ENCODE measurements at regions not wholly inside any gene's neighbourhood (a gene's known extent, or its start where the extent isn't known, plus 50 kb on each side); places are given as distances from the start of the nearest gene placed in this dataset.

DNA sequence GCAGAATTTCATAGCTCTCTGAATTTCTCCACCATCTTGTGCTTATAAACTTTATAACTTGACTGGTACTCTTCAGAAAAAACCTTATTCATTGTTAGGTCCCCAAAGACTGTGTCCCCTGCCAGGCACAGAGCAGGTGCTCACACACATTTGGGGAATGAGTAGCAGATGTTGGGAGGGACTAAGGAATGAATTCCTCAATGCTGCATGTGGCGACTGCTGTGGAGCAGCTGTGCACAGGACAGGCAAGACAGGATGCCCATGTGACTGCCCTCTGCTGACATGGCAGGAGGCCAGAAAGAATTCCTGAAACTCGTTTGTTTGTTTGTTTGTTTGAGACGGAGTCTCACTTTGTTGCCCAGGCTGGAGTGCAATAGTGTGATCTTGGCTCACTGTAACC lies 122.3 kb upstream of the ITGA6 start:
- TF ChIP-seq SIN3A (IDR thresholded peaks at IDR 0.05; ENCODE audit: borderline replicate concordance, low read depth, low read length) (no peak), POLR2AphosphoS5 (IDR thresholded peaks at IDR 0.05; ENCODE audit: low read depth, low read length) (no peak), TEAD4 (IDR thresholded peaks at IDR 0.05; ENCODE audit: borderline replicate concordance, insufficient read depth) (no peak)
- TF ChIP-seq, protein P1, sequence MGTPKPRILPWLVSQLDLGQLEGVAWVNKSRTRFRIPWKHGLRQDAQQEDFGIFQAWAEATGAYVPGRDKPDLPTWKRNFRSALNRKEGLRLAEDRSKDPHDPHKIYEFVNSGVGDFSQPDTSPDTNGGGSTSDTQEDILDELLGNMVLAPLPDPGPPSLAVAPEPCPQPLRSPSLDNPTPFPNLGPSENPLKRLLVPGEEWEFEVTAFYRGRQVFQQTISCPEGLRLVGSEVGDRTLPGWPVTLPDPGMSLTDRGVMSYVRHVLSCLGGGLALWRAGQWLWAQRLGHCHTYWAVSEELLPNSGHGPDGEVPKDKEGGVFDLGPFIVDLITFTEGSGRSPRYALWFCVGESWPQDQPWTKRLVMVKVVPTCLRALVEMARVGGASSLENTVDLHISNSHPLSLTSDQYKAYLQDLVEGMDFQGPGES (IDR thresholded peaks at IDR 0.05; ENCODE audit: low read depth, low read length) = no peak
- Histone ChIP-seq H2AFZ (ENCODE audit: low read depth) (no peak overlapping the region), H3F3A (replicated peaks; ENCODE audit: insufficient read depth) (no peaks in the 10 kb centered on the region), H3K4me2 (no peak overlapping the region), H3K79me2 (ENCODE audit: insufficient read depth) (no peaks in the 10 kb centered on the region), H4K20me1 (ENCODE audit: insufficient read depth) (no peaks in the 10 kb centered on the region), H3K36me3 (replicated peaks in 1 of 2; ENCODE audit: control insufficient read depth in 1 of 2, insufficient read depth in 2 of 2, low read length in 1 of 2) (no peaks in the 10 kb centered on the region), H3K9ac (no peak overlapping the region), H3K27me3 (ENCODE audit: insufficient read depth) (no peaks in the 10 kb centered on the region), H3K9me3 (no peaks in the 10 kb centered on the region), H3K9me2 (no peaks in the 10 kb centered on the region), H3K27ac (ENCODE audit: low read depth in 2 of 2, low read length in 1 of 2) (no peak overlapping the region), H3K4me1 (ENCODE audit: control insufficient read depth in 1 of 2, insufficient read depth in 2 of 2, low read depth in 1 of 2, low read length in 1 of 2) (no peaks in the 10 kb centered on the region; a peak in 1 of 4 replicates), H3K4me3 (ENCODE audit: low read depth in 2 of 2, low read length in 1 of 2) (no peak overlapping the region)
- WGBS (ENCODE audit: low lambda C conversion rate) = 42% methylated on average over 3 of the region's 3 CpGs
- CTCF ChIA-PET = interaction anchor here (0.6 kb wide), 1 partner anchor 76 kb away, joined by 3 read pairs; no protein-coding TSS in a partner anchor
- DNase-seq = no peak
- POLR2A ChIA-PET = no interaction called here

DNA sequence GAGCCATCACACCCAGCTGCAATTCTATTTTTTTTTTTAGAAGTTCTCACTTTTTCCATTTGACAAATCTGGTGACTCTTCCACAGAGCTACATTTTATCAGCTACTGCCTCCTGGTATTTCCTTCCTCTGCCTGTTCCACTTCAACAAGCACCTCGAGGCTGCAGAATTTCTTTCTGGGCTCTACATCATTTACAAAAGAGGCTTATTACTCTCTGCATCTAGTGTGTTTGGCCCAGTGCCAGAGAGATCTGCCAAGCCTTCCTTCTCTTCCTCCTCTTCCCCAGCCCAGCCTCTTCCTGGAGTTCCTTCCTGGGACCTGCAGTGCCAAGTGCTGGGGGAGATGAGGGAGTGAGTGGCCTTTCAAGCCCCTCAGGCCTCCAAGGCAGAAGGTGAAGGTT lies 119.6 kb upstream of the ITGA6 start:
- Histone ChIP-seq H3K4me3 (ENCODE audit: low read depth in 2 of 2, low read length in 1 of 2) (no peak overlapping the region), H3K79me2 (ENCODE audit: insufficient read depth) (no peaks in the 10 kb centered on the region), H3K9me2 (no peaks in the 10 kb centered on the region), H3K4me2 (no peak overlapping the region), H3K9me3 (no peaks in the 10 kb centered on the region), H3K9ac (no peak overlapping the region), H2AFZ (ENCODE audit: low read depth) (no peak overlapping the region), H3K27me3 (ENCODE audit: insufficient read depth) (no peaks in the 10 kb centered on the region), H3K27ac (ENCODE audit: low read depth in 2 of 2, low read length in 1 of 2) (no peak overlapping the region), H3K36me3 (replicated peaks in 1 of 2; ENCODE audit: control insufficient read depth in 1 of 2, insufficient read depth in 2 of 2, low read length in 1 of 2) (no peaks in the 10 kb centered on the region), H3K4me1 (ENCODE audit: control insufficient read depth in 1 of 2, insufficient read depth in 2 of 2, low read depth in 1 of 2, low read length in 1 of 2) (no peaks in the 10 kb centered on the region; a peak in 1 of 4 replicates), H3F3A (replicated peaks; ENCODE audit: insufficient read depth) (no peaks in the 10 kb centered on the region), H4K20me1 (ENCODE audit: insufficient read depth) (no peaks in the 10 kb centered on the region)
- ChIA-PET POLR2A (no interaction called here), CTCF (interaction anchor here (0.6 to 1.4 kb wide), 2 partner anchors 8 to 9 kb away, joined by 3 to 4 read pairs; no protein-coding TSS in a partner anchor)
- peak; percentile 62 for TF ChIP-seq NFIC (IDR thresholded peaks at IDR 0.05; ENCODE audit: borderline replicate concordance)
- TF ChIP-seq FOXM1 (IDR thresholded peaks at IDR 0.05; ENCODE audit: low read depth) = no peak
- 3% methylated on average over 1 of the region's 1 CpG for WGBS (ENCODE audit: low lambda C conversion rate)
- no peak for DNase-seq

DNA sequence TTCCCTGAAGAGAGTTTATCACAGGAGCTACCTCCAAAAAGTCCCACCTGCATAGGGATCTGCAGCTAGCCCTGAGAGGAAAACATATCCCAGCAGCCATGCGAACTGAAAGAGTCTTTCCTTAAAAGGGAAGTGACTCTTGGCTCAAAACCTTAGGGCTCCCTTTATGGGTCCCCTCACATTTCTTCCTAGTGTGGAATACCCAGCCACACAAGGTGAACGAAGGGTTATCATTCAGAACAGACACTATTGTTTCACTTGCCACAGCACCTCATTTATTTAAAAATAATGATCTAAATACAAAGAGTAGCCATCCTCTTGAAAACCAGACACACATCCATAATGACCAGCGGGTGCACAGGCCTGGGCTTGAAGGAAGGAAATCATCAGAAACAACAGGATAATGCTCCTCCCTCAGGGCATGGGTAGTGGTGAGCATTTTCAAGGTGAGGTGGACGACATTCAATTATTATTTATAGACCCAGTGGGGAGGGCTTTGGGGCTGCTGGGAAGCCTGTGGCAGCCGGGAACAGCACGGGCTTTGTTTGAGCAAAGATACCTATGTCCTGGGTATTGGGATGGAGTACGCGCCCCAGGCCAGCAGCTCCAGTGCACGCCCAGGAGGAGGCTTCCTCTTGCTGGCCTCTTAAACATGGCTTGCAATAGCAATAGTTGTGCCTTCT lies 119.0 kb upstream of the ITGA6 start:
- TF ChIP-seq RAD21 (IDR thresholded peaks at IDR 0.05; ENCODE audit: low read length) (no peak), RCOR1 (IDR thresholded peaks at IDR 0.05; ENCODE audit: low read length) (no peak), GABPA (IDR thresholded peaks at IDR 0.05; ENCODE audit: low read depth) (no peak), TEAD4 (IDR thresholded peaks at IDR 0.05; ENCODE audit: borderline replicate concordance, insufficient read depth) (no peak), SIN3A (IDR thresholded peaks at IDR 0.05; ENCODE audit: borderline replicate concordance, low read depth, low read length) (no peak), MXI1 (IDR thresholded peaks at IDR 0.05; ENCODE audit: low read depth, low read length) (no peak), GATA2 (CRISPR knock-in tag; IDR thresholded peaks at IDR 0.05) (no peak), RFX5 (IDR thresholded peaks at IDR 0.05; ENCODE audit: low read length) (no peak), TAF1 (IDR thresholded peaks at IDR 0.05; ENCODE audit: borderline replicate concordance, low read depth, low read length) (no peak), FOSL2 (IDR thresholded peaks at IDR 0.05; ENCODE audit: borderline replicate concordance, low read depth) (no peak), NFIC (IDR thresholded peaks at IDR 0.05; ENCODE audit: borderline replicate concordance) (no peak), EP300 (IDR thresholded peaks at IDR 0.05; ENCODE audit: borderline replicate concordance in 1 of 2, low read depth in 1 of 2, low read length in 1 of 2) (no peak), POLR2AphosphoS5 (IDR thresholded peaks at IDR 0.05; ENCODE audit: low read depth, low read length) (no peak)
- Histone ChIP-seq H4K20me1 (ENCODE audit: insufficient read depth) (no peaks in the 10 kb centered on the region), H3K79me2 (ENCODE audit: insufficient read depth) (no peaks in the 10 kb centered on the region), H3K9ac (no peak overlapping the region), H3K4me3 (ENCODE audit: low read depth in 2 of 2, low read length in 1 of 2) (no peak overlapping the region), H3K4me1 (ENCODE audit: control insufficient read depth in 1 of 2, insufficient read depth in 2 of 2, low read depth in 1 of 2, low read length in 1 of 2) (no peaks in the 10 kb centered on the region; a peak in 1 of 4 replicates), H3K27me3 (ENCODE audit: insufficient read depth) (no peaks in the 10 kb centered on the region), H3K4me2 (no peak overlapping the region), H3K9me2 (no peaks in the 10 kb centered on the region), H3K36me3 (replicated peaks in 1 of 2; ENCODE audit: control insufficient read depth in 1 of 2, insufficient read depth in 2 of 2, low read length in 1 of 2) (no peaks in the 10 kb centered on the region), H3F3A (replicated peaks; ENCODE audit: insufficient read depth) (no peaks in the 10 kb centered on the region), H3K27ac (ENCODE audit: low read depth in 2 of 2, low read length in 1 of 2) (no peak overlapping the region), H2AFZ (ENCODE audit: low read depth) (no peak overlapping the region), H3K9me3 (no peaks in the 10 kb centered on the region)
- CTCF ChIA-PET = interaction anchor here (0.6 to 1.4 kb wide), 3 partner anchors 9 to 153 kb away, joined by 3 to 4 read pairs (median 3); no protein-coding TSS in a partner anchor
- WGBS (ENCODE audit: low lambda C conversion rate) = 78% methylated on average over 7 of the region's 9 CpGs
- POLR2A ChIA-PET = no interaction called here
- DNase-seq = no peak
